ENCODE measurements at regions not wholly inside any gene's neighbourhood (a gene's known extent, or its start where the extent isn't known, plus 50 kb on each side); places are given as distances from the start of the nearest gene placed in this dataset.

- no peak for DNase-seq
Measured at GRCh38 chr13:40232311-40233040, 434.0 kb downstream of the FOXO1 start.

DNA sequence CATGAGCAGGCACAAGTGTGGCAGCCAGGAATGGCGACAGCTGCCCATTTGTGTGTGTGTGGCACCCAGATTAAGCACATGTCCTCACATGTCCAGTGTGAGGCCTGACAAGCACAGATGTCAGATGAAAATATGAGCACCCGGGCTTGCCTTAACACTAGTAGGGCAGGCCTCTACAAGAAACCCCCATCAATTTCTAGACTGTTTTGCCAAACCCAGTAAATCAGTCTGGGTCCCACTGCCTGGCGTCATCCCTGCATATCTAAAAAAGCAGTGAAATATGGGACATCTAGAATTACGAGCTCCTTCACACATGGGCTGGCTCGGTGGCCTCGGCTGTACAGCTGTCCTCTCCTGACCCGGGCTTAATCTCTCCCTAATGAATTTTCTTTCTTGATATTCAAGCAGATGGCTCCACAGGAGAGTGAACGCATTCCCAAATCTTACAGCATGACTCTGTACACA is 432.7 kb downstream of the FOXO1 start:
- no peak for DNase-seq

DNA sequence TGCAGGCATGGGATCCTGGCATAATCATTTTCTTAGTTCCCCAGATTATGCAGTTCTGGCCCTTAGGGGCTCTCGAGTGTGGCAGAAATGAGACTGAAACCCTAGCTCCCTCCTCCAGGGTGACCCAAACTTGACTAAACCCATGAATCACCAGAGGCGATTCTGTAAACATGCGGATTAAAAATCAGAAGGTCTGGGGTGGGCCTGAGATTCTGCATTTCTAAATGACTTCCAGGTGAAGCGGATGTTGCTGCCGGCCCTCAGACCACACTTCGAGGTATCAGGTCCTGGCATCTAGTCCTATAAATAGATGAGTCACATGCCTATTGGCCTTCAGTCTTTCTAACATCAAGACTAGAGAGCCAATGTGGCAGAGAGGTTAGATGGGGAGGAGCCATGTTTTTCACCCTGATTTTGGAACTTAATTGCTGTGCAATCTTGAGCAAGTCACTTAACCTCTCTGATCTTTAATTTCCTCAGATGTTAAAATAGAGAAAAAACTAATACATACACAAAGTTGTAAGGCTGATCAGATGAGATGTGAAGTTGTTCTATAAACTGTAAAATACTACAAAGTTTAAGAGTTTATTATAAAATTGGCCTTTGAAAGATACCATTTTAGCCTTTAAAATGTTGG is 431.2 kb downstream of the FOXO1 start:
- DNase-seq, result no peak

GRCh38 chr13:40236566-40237168 is 429.8 kb downstream of the FOXO1 start:
- no peak for DNase-seq

DNA sequence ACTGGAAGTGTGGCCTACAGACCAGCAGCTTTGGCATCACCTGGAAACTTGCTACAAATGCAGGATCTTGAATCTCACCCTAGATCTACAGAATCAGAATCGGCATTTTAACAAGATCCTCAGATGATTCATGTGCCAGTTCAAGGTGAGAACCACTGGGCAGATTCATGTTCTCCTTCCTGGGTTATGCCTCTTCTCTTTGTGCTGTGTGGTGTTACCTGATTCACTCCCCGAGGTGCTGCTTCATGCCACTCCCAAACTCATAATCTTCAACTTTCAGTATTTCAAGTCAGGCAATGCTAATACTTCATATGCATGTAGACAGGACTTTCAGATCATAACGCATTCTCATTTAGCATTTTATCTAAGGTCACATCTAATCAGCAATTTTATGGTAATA is 427.7 kb downstream of the FOXO1 start:
- no peak for DNase-seq

DNA sequence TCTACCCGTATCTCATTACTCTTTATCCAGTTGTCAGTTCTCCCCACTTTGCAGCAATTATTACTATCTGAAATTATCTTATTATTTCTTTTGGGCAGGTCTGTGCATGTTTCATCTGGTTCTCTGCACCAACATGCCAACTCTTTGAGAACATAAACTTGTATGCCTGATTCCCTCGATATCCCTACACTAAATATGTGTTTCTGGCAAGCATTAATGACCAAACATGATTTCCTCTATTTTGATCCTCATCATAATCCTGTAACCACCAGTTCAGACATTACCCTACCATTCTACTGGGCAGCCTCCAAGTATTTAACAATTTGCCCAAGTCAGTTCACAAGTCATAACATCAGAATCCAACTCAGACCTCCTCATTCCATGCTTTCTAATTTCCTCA is 426.1 kb downstream of the FOXO1 start:
- no peak for DNase-seq

- DNase-seq, result no peak
Measured at GRCh38 chr13:40241125-40241798, 425.2 kb downstream of the FOXO1 start.

DNA sequence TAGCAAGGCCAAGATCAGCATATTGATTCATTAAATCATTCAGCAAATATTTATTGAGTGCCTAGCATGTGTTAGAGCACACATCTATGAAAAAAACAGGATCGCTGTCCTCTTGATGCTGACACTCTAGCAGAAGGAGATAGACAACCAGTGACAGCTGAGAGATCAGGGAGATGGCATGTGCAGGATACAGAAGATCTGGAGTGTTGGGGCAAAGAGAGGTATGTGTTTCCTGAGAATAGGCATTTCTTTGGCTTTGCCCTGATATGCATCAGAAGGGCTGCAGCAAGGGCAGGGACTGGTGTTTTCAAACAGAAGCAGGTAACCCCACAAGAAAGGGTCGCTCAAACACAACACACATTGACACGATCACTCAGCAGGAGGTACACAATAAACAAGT is 423.4 kb downstream of the FOXO1 start:
- DNase-seq, result no peak

DNA sequence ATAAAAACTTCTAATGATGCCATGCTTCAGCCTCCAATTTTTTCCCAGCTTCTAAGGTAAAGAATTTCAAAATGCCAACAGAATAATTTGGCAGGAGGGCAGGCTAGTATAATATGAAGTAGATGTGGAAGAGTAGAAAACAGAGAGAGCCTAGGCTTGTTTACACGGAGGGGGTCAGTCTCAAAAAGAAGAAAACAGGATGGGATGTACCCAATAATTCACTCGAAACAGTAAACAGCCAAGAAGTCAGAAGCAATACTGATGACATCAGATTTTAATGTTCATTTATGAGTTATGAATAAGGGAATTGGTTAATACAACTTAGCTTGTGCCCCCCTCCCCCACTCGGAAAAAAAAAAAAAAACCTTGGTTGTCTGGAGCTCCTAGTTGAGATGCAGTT is 422.5 kb downstream of the FOXO1 start:
- no peak for DNase-seq

- no peak for DNase-seq
Measured at GRCh38 chr13:40245567-40245966, 420.9 kb downstream of the FOXO1 start.

GRCh38 chr13:40247845-40248244 is 418.6 kb downstream of the FOXO1 start:
- DNase-seq, result no peak

DNA sequence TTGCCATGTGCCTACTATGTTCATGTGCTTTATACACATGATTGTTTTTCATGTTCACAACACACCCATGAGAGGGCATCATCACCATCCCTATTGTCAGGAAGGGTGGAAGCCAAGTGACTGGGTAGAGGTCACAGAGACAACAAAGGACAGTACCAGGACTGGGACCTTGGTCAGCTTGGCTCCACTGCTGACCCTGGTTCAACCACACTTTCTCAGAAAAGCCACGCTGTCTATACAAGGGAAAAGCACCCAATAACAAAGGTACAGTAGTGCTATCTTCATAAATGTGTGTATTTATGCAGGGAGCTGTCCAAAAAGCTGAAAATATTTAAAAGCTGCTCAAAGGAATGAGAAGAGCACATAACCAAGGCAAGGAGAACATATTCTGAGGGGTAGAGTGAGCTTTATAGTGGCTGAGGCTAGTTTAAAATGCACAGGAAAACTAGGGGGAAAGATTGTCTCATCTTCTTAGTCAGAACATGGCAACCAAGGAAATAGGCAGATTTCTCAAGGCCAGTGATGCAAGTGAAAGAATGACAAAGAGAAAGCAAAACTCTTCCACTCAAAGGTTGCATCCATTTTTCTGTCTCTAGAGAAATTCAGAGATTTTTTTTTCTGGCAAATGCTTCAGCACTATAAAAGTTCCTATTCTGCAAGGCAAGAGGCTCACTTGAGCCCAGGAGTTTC is 415.0 kb downstream of the FOXO1 start:
- DNase-seq, result no peak

GRCh38 chr13:40252241-40252640 is 414.2 kb downstream of the FOXO1 start:
- no peak for DNase-seq

- DNase-seq, result no peak
Measured at GRCh38 chr13:40252676-40253075, 413.8 kb downstream of the FOXO1 start.

GRCh38 chr13:40254394-40254793 is 412.0 kb downstream of the FOXO1 start:
- DNase-seq, result no peak

GRCh38 chr13:40255551-40255950 is 410.9 kb downstream of the FOXO1 start:
- no peak for DNase-seq

DNA sequence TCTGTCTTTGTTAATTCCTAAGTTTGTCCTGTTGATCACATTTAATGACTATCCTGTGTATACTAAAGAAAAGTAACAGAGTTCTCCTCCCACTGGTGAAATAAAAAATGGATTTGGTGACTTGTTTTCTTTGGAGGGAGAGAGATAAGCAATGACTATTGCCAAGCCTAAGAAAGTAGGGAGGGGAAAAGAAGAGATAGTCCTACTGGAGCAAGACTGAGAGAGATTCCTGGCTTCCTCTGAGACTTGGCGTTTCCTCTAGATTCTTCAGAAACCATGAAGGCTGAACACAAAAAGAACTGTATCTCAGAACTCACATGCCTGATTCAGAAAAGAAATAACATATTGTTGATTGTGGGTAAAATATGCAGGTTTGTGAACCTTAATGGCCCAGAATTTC is 406.5 kb downstream of the FOXO1 start:
- DNase-seq, result no peak

DNA sequence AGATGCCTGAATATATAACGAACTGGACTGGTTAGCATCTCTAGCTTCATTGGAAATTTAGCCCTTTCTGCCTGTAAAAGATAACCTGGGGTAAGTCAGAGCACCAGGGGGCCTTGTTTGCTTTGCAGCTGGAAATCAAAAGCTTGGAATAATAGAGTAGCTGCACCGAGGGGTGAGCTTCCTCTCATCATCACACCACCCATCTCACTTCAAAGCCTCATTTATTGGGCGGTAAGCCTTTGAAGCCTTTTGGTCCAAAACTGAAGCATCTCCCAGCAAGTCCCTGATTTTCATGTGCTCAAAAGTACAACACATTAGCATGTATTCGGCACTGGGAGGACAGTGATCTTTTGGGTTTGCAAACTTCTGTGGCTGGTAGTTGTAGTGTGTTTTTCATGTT is 405.1 kb downstream of the FOXO1 start:
- DNase-seq, result no peak

DNA sequence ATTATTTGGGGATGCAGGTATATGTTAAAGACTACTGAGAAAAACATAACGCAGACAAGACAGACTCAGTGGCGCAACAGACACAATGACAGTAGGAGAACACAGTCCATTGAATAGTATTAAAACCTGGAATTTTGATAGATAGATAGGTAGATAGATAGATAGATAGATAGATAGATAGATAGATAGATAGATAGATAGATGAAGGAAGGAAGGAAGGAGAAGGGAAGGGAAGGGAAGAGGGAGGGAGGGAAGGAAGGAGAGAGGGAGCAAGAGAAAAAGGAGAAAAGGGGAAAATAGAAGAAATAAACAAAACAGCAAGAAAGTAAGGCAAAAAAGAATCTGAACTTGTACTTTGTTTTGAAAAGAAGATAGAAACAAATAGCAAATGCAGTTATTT is 404.5 kb downstream of the FOXO1 start:
- DNase-seq, result no peak

DNA sequence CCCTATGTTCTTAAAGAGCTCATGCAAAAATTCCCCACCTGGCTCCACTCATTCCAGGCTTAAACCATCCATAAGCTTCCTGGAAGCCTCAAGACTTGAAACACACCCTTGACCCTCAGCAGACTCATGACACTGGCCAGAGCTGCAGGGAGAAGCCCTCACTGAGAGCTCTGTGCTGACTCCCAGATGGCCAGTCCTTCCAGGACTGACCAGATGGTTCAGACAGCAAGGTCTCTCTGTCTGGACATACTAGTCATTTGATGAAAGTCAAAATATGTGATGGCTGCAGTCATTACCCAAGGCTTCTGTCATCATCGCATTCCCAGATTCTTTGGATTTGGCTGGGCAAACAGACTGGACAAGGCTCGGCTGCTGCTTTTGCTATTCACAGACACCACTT is 397.4 kb downstream of the FOXO1 start:
- DNase-seq, result no peak

- no peak for DNase-seq
Measured at GRCh38 chr13:40270726-40271125, 395.7 kb downstream of the FOXO1 start.

DNA sequence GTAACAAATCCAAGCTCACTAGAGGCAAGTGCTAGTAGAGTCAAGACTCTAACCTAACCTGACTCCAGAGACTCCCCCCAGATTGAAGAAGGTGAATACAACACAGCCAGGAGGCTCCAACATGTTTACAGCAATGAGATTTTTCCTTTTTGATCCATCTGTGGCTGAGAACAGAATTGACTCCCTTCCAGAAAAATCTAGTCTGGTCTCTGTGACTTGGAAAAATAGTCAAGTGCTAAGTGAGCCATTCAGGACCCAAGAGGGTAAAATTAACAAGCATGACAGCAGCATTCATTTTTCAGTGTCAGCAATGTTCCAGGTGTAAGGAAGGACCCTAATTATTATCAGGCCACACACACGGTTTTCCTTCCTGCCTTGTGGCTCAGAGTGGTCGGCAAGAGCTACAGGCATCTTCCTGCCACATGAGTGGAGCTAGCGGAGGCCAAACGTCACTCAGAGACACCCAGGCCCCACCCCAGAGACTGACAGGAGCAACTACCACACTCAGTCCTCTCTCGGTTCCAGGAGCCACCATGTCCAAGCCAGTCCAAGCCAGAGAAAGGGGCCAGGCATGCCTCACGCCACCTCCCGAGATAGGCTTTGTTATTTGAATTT is 395.1 kb downstream of the FOXO1 start:
- no peak for DNase-seq
